H1 (cell line): ENCODE measurements at regions not wholly inside any gene's neighbourhood (a gene's known extent, or its start where the extent isn't known, plus 50 kb on each side); places are given as distances from the start of the nearest gene placed in this dataset.

Source experiments
- CTCF ChIA-PET: fragments of 300-600 bp; sonication (Branson Sonifier 250); formaldehyde crosslinking; loops from one replicate; lab custom pipeline; 2021; ENCODE audit not compliant: partially characterized antibody; lab: Charles Lee
- POLR2A ChIA-PET: fragments of 300-600 bp; sonication (Branson Sonifier 250); formaldehyde crosslinking; loops from one replicate; lab custom pipeline; 2021; ENCODE audit warnings: inconsistent platforms; ENCODE audit not compliant: partially characterized antibody; lab: Charles Lee
- DNase-seq, 2 experiments: peaks; one replicate each; pipeline versions ENCODE4 v3.0.0 to v3.0.0-alpha.2; 2010 to 2022; ENCODE audit warnings: low spot score in 2 of 2, low read depth in 1 of 2, mixed read lengths in 1 of 2
- FAIRE-seq: peaks from 2 replicates; lab custom pipeline; 2011; peaks lifted over from hg19 to GRCh38; lab: Jason Lieb, UNC
- H2AFZ ChIP-seq: 2 replicates; pipeline ENCODE4 v1.8.1; 2012; ENCODE audit warnings: low read length, inconsistent platforms
- H2AK5ac ChIP-seq: 2 replicates; pipeline ENCODE4 v1.6.1; 2013; ENCODE audit warnings: low read depth, low read length
- H2BK120ac ChIP-seq: replicated peaks from 2 replicates; pipeline ENCODE3; 2013; ENCODE audit warnings: low read depth, low read length, inconsistent platforms
- H2BK12ac ChIP-seq: 2 replicates; pipeline ENCODE4 v1.6.1; 2013; ENCODE audit warnings: low read depth, low read length
- H2BK15ac ChIP-seq: 2 replicates; pipeline ENCODE4 v1.6.1; 2013; ENCODE audit warnings: low read length
- H2BK20ac ChIP-seq: 2 replicates; pipeline ENCODE4 v1.6.1; 2013; ENCODE audit warnings: low read length
- H2BK5ac ChIP-seq: 2 replicates; pipeline ENCODE4 v1.6.1; 2013; ENCODE audit warnings: low read depth, low read length
- H3K14ac ChIP-seq: 2 replicates; pipeline ENCODE4 v1.6.1; 2013; ENCODE audit warnings: inconsistent platforms; ENCODE audit not compliant: insufficient read length
- H3K18ac ChIP-seq: 2 replicates; pipeline ENCODE4 v1.6.1; 2013; ENCODE audit warnings: low read length; ENCODE audit errors: extremely low read depth
- H3K23ac ChIP-seq: 2 replicates; pipeline ENCODE4 v1.6.1; 2013; ENCODE audit warnings: inconsistent platforms; ENCODE audit not compliant: insufficient read length
- H3K23me2 ChIP-seq: 2 replicates; pipeline ENCODE4 v1.6.1; 2013; ENCODE audit warnings: low read depth, low read length
- H3K27ac ChIP-seq: 2 replicates; pipeline ENCODE4 v1.6.1; 2011; ENCODE audit warnings: low read depth, low read length, inconsistent platforms
- H3K27me3 ChIP-seq, 4 experiments: replicated peaks in 1 of 4; 1 replicate in 1 of 4; 2 replicates in 3 of 4; pipeline versions ENCODE4 v1.6.1 to v1.8.1; 2011 to 2013; ENCODE audit warnings: low read length in 3 of 4, mild to moderate bottlenecking in 3 of 4, inconsistent platforms in 2 of 4, mixed read lengths in 2 of 4, moderate library complexity in 1 of 4; ENCODE audit not compliant: control insufficient read depth in 3 of 4, insufficient read depth in 3 of 4; ENCODE audit errors: extremely low read depth in 1 of 4
- H3K36me3 ChIP-seq, 4 experiments: 2 replicates each; pipeline versions ENCODE4 v1.6.1 to v1.8.1; 2011 to 2013; ENCODE audit warnings: mild to moderate bottlenecking in 4 of 4, low read length in 3 of 4, moderate library complexity in 2 of 4, control low read depth in 1 of 4, inconsistent platforms in 1 of 4; ENCODE audit not compliant: insufficient read depth in 4 of 4, control insufficient read depth in 2 of 4
- H3K4ac ChIP-seq: replicated peaks from 2 replicates; pipeline ENCODE3; 2013; ENCODE audit warnings: low read length, low read depth, mixed read lengths, inconsistent platforms; ENCODE audit not compliant: insufficient read length
- H3K4me1 ChIP-seq, 4 experiments: replicated peaks in 1 of 4; 1 replicate in 1 of 4; 2 replicates in 3 of 4; pipeline versions ENCODE4 v1.6.1 to v1.8.1; 2011 to 2013; ENCODE audit warnings: low read length in 3 of 4, inconsistent platforms in 2 of 4, mixed read lengths in 1 of 4; ENCODE audit not compliant: insufficient read depth in 4 of 4, control insufficient read depth in 3 of 4
- H3K4me2 ChIP-seq, 2 experiments: 2 replicates each; pipeline versions ENCODE4 v1.6.1 to v1.8.1; 2011 to 2013; ENCODE audit warnings: low read depth in 2 of 2, low read length in 2 of 2, control low read depth in 1 of 2, inconsistent platforms in 1 of 2, mild to moderate bottlenecking in 1 of 2; ENCODE audit not compliant: insufficient read depth in 1 of 2
- H3K4me3 ChIP-seq, 4 experiments: fragments of 200-600, 300-600 bp in 1 of 4; sonication (generic), shearing (Covaris generic), sonication (Bioruptor Twin) in 1 of 4; 2 replicates each; pipeline versions ENCODE4 v1.5.1 to v1.8.1; 2011 to 2016; ENCODE audit warnings: low read length in 4 of 4, low read depth in 3 of 4, control low read depth in 2 of 4, inconsistent platforms in 2 of 4, mild to moderate bottlenecking in 2 of 4, mixed read lengths in 1 of 4, moderate library complexity in 1 of 4; ENCODE audit not compliant: insufficient read depth in 2 of 4; ENCODE audit errors: extremely low read depth in 1 of 4
- H3K56ac ChIP-seq: replicated peaks from 2 replicates; pipeline ENCODE3; 2013; ENCODE audit warnings: low read depth, mild to moderate bottlenecking, mixed read lengths, low read length, inconsistent platforms; ENCODE audit not compliant: insufficient read length
- H3K79me1 ChIP-seq: 2 replicates; pipeline ENCODE4 v1.6.1; 2013; ENCODE audit warnings: low read depth, low read length, control low read depth
- H3K79me2 ChIP-seq, 2 experiments: 2 replicates each; pipeline versions ENCODE4 v1.6.1 to v1.8.1; 2012 to 2013; ENCODE audit warnings: low read length in 2 of 2, mild to moderate bottlenecking in 2 of 2, inconsistent platforms in 1 of 2; ENCODE audit not compliant: insufficient read depth in 2 of 2, control insufficient read depth in 1 of 2
- H3K9ac ChIP-seq, 4 experiments: replicated peaks in 1 of 4; 1 replicate in 1 of 4; 2 replicates in 3 of 4; pipeline versions ENCODE4 v1.6.1 to v1.8.1; 2011 to 2013; ENCODE audit warnings: low read depth in 3 of 4, low read length in 3 of 4, control low read depth in 2 of 4, mild to moderate bottlenecking in 2 of 4, moderate library complexity in 2 of 4, inconsistent platforms in 1 of 4; ENCODE audit errors: extremely low read depth in 1 of 4
- H3K9me3 ChIP-seq, 2 experiments: 2 replicates each; pipeline versions ENCODE4 v1.6.1 to v1.8.1; 2012 to 2013; ENCODE audit warnings: mild to moderate bottlenecking in 2 of 2, moderate library complexity in 2 of 2, control low read depth in 1 of 2, inconsistent platforms in 1 of 2, low read depth in 1 of 2, low read length in 1 of 2, mixed read lengths in 1 of 2; ENCODE audit not compliant: insufficient read depth in 2 of 2
- H4K20me1 ChIP-seq, 2 experiments: replicated peaks in 1 of 2; 2 replicates each; pipeline versions ENCODE3 to v1.8.1; 2011 to 2013; ENCODE audit warnings: inconsistent platforms in 2 of 2, low read length in 2 of 2, mild to moderate bottlenecking in 1 of 2; ENCODE audit not compliant: insufficient read depth in 2 of 2, control insufficient read depth in 1 of 2
- H4K5ac ChIP-seq: 2 replicates; pipeline ENCODE4 v1.6.1; 2013; ENCODE audit warnings: low read length, low read depth, mixed read lengths, inconsistent platforms; ENCODE audit not compliant: insufficient read length
- H4K8ac ChIP-seq: 2 replicates; pipeline ENCODE4 v1.8.0; 2013; ENCODE audit warnings: mild to moderate bottlenecking, moderate library complexity, low read length, inconsistent platforms; ENCODE audit not compliant: insufficient read depth; ENCODE audit errors: extremely low read depth
- H4K91ac ChIP-seq: replicated peaks from 2 replicates; pipeline ENCODE3; 2013; ENCODE audit warnings: low read length, mixed read lengths, inconsistent platforms; ENCODE audit not compliant: insufficient read length
- CTCF ChIP-seq, 3 experiments: IDR thresholded peaks; 1 replicate in 2 of 3; 2 replicates in 1 of 3; pipeline versions ENCODE4 v1.5.1 to v1.6.1; 2011; ENCODE audit warnings: low read length in 3 of 3, mild to moderate bottlenecking in 3 of 3, inconsistent platforms in 2 of 3, low read depth in 1 of 3, moderate library complexity in 1 of 3; ENCODE audit not compliant: insufficient read depth in 1 of 3; ENCODE audit errors: control extremely low read depth in 1 of 3
- SAP30 ChIP-seq: fragments of 300-600 bp; sonication (generic); IDR thresholded peaks from 2 replicates; pipeline ENCODE4 v1.7.1; 2012; ENCODE audit warnings: low read length, moderate library complexity, mild to moderate bottlenecking, inconsistent platforms; ENCODE audit not compliant: insufficient read depth, insufficient replicate concordance
- ZNF274 ChIP-seq: IDR thresholded peaks from 2 replicates; pipeline ENCODE4 v1.7.0; 2012; ENCODE audit warnings: low read length, borderline replicate concordance; ENCODE audit errors: extremely low read depth
- WGBS, 2 experiments: shearing (Covaris generic) in 1 of 2; methylation state at CpG; one replicate each; pipeline versions ENCODE4 v1.1.6 to v1.1.7; 2013 to 2015; ENCODE audit warnings: low lambda C conversion rate in 2 of 2, mixed read lengths in 2 of 2, inconsistent platforms in 1 of 2, low coverage in 1 of 2, missing lambda C conversion rate in 1 of 2; ENCODE audit not compliant: insufficient replicate concordance in 2 of 2, insufficient coverage in 1 of 2, insufficient read length in 1 of 2; ENCODE audit errors: extremely low coverage in 1 of 2, missing lambda C conversion rate in 1 of 2; 5-methylcytosine and 5-hydroxymethylcytosine counted together

GRCh38 chr2:150097901-150098531 is 389.5 kb downstream of the RND3 start:
- Histone ChIP-seq H3K36me3 (no peaks in the 10 kb centered on the region; a peak in 1 of 8 replicates), H4K91ac (no peak overlapping the region), H4K20me1 (no peaks in the 10 kb centered on the region), H2BK12ac (no peak overlapping the region), H2BK5ac (no peak overlapping the region), H3K56ac (no peak overlapping the region), H3K27me3 (peaks cover 0 to 1% (median 0%) of the 10 kb centered on the region in 4 experiments; a peak in 1 of 7 replicates), H4K5ac (no peak overlapping the region), H3K27ac (no peak overlapping the region), H2BK120ac (no peak overlapping the region), H2BK15ac (no peak overlapping the region), H3K14ac (no peak overlapping the region), H3K9me3 (no peaks in the 10 kb centered on the region), H3K79me1 (no peaks in the 10 kb centered on the region)
- FAIRE-seq (no peak), DNase-seq (no peak)
- CTCF ChIA-PET: interaction anchor here (0.9 kb wide), 1 partner anchor 12 kb away, joined by 3 read pairs; no protein-coding TSS in a partner anchor
- 93% methylated on average over 1 of the region's 1 CpG; no CpG with 5 or more reads in 1 of the 2 experiments for WGBS, 2 experiments
- TF ChIP-seq ZNF274 (no peak), CTCF (IDR thresholded peaks at IDR 0.05; ENCODE audit: control extremely low read depth in 1 of 3, insufficient read depth in 1 of 3, low read depth in 1 of 3, low read length in 3 of 3) (peak in 1 of 3 experiments; percentile 13; a peak in 1 of 4 replicates), SAP30 (no peak)
- TF ChIP-seq, all 59 proteins: peak for 1
- no peak overlapping the region for H3K23ac ChIP-seq
- H2AK5ac ChIP-seq: no peak overlapping the region
- H3K4ac ChIP-seq: no peak overlapping the region
- H3K18ac ChIP-seq: no peak overlapping the region
- H3K4me2 ChIP-seq: no peak overlapping the region
- no peak overlapping the region for H3K4me3 ChIP-seq
- peak overlapping the region; percentile 85; the same call in 1 of the 2 replicates for H2AFZ ChIP-seq
- no peak overlapping the region for H3K9ac ChIP-seq
- no peaks in the 10 kb centered on the region for H3K79me2 ChIP-seq
- POLR2A ChIA-PET: no interaction called here
- H3K4me1 ChIP-seq: no peaks in the 10 kb centered on the region
- no peaks in the 10 kb centered on the region for H3K23me2 ChIP-seq
- H2BK20ac ChIP-seq: 0 out of 2 replicates have a peak overlapping the region, but pooled peaks have one; percentile 28
- H4K8ac ChIP-seq: no peak overlapping the region
